Colon (tissue), 2 donors: ENCODE measurements at regions not wholly inside any gene's neighbourhood (a gene's known extent, or its start where the extent isn't known, plus 50 kb on each side); places are given as distances from the start of the nearest gene placed in this dataset.

ENCODE experiments used
- FAIRE-seq: peaks from 2 replicates; lab custom pipeline; 2012; peaks lifted over from hg19 to GRCh38; lab: Jason Lieb, UNC
- donor health status: control.
- donor health status: control.

- FAIRE-seq = no peak
These were observed 473.5 kb upstream of the ADGRL2 start for GRCh38 chr1:81327103-81327710.

- FAIRE-seq = no peak
These were observed 474.5 kb upstream of the ADGRL2 start for GRCh38 chr1:81326212-81326611.

- no peak for FAIRE-seq
These were observed 475.3 kb upstream of the ADGRL2 start for GRCh38 chr1:81325397-81325796.

- FAIRE-seq = no peak
These were observed 476.9 kb upstream of the ADGRL2 start for GRCh38 chr1:81323862-81324261.

- FAIRE-seq = no peak
These were observed 483.5 kb upstream of the ADGRL2 start for GRCh38 chr1:81317191-81317590.

- FAIRE-seq = no peak
These were observed 486.1 kb upstream of the ADGRL2 start for GRCh38 chr1:81314513-81315233.

- FAIRE-seq = no peak
These were observed 487.4 kb upstream of the ADGRL2 start for GRCh38 chr1:81313289-81313688.

GRCh38 chr1:81312272-81312754 lies 488.4 kb upstream of the ADGRL2 start:
- FAIRE-seq = no peak

GRCh38 chr1:81310250-81310649 lies 490.5 kb upstream of the ADGRL2 start:
- FAIRE-seq = no peak

GRCh38 chr1:81308191-81308590 lies 492.5 kb upstream of the ADGRL2 start:
- FAIRE-seq = no peak

- FAIRE-seq = no peak
These were observed 492.9 kb upstream of the ADGRL2 start for GRCh38 chr1:81307786-81308185.

- FAIRE-seq = no peak
These were observed 494.7 kb upstream of the ADGRL2 start for GRCh38 chr1:81305997-81306452.

- FAIRE-seq = no peak
These were observed 496.5 kb upstream of the ADGRL2 start for GRCh38 chr1:81304187-81304586.

GRCh38 chr1:81299892-81300291 lies 500.8 kb upstream of the ADGRL2 start:
- no peak for FAIRE-seq

- FAIRE-seq = no peak
These were observed 502.5 kb upstream of the ADGRL2 start for GRCh38 chr1:81298266-81298665.

- no peak for FAIRE-seq
These were observed 504.1 kb upstream of the ADGRL2 start for GRCh38 chr1:81296601-81297000.

GRCh38 chr1:81290326-81290725 lies 510.4 kb upstream of the ADGRL2 start:
- no peak for FAIRE-seq

GRCh38 chr1:81288689-81289088 lies 512.0 kb upstream of the ADGRL2 start:
- FAIRE-seq = no peak

GRCh38 chr1:81287411-81288080 lies 513.2 kb upstream of the ADGRL2 start:
- FAIRE-seq = no peak

GRCh38 chr1:81270051-81270450 lies 530.7 kb upstream of the ADGRL2 start:
- no peak for FAIRE-seq

- FAIRE-seq = no peak
These were observed 535.8 kb upstream of the ADGRL2 start for GRCh38 chr1:81264976-81265375.

GRCh38 chr1:81259625-81260411 lies 540.9 kb upstream of the ADGRL2 start:
- FAIRE-seq = no peak
